ENCODE measurements at regions not wholly inside any gene's neighbourhood (a gene's known extent, or its start where the extent isn't known, plus 50 kb on each side); places are given as distances from the start of the nearest gene placed in this dataset.

DNA sequence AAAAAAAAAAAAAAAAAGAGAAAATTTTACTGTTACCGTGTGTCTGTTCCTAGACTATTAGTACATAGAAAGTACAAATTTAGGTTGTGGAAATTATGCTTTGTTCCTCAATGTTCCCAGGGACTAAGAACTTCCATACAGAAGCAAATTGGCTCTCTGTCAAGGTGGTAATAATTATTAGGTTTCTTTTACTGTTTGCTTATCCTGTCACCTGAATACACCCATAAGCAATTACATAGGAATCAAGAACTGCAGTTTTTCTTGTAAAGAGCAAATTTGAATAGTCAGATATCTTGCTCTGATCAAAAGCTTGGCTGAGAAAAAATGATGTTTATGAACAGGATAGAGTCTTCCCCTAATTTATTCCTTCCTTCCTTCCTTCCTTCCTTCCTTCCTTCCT lies 191.2 kb downstream of the AEBP2 start:
- no peak for TF ChIP-seq EZH2 (IDR thresholded peaks at IDR 0.05; ENCODE audit: low read length, missing control alignments)
- TF ChIP-seq, protein P1, sequence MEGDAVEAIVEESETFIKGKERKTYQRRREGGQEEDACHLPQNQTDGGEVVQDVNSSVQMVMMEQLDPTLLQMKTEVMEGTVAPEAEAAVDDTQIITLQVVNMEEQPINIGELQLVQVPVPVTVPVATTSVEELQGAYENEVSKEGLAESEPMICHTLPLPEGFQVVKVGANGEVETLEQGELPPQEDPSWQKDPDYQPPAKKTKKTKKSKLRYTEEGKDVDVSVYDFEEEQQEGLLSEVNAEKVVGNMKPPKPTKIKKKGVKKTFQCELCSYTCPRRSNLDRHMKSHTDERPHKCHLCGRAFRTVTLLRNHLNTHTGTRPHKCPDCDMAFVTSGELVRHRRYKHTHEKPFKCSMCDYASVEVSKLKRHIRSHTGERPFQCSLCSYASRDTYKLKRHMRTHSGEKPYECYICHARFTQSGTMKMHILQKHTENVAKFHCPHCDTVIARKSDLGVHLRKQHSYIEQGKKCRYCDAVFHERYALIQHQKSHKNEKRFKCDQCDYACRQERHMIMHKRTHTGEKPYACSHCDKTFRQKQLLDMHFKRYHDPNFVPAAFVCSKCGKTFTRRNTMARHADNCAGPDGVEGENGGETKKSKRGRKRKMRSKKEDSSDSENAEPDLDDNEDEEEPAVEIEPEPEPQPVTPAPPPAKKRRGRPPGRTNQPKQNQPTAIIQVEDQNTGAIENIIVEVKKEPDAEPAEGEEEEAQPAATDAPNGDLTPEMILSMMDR (conservative IDR thresholded peaks at IDR 0.05 in 1 of 2, IDR thresholded peaks at IDR 0.05 in 1 of 2; ENCODE audit: low read depth in 1 of 2, low read length in 2 of 2) = no peak

Measured in fibroblast of lung (primary cell).